Epithelial cell of proximal tubule (primary cell): ENCODE measurements at regions not wholly inside any gene's neighbourhood (a gene's known extent, or its start where the extent isn't known, plus 50 kb on each side); places are given as distances from the start of the nearest gene placed in this dataset.

Experiments used
- DNase-seq: peaks from one replicate; pipeline ENCODE4 v3.0.0-alpha.2; 2011; ENCODE audit warnings: low read depth
- H3K4me3 ChIP-seq: 2 replicates; pipeline ENCODE4 v1.5.1; 2011; ENCODE audit warnings: low read depth, mild to moderate bottlenecking, low read length
- CTCF ChIP-seq: conservative IDR thresholded peaks from 2 replicates; pipeline ENCODE4 v1.5.1; 2012; ENCODE audit warnings: low read depth, mild to moderate bottlenecking, low read length

- no peak overlapping the region for H3K4me3 ChIP-seq
- no peak for TF ChIP-seq CTCF
- DNase-seq, result no peak
Measured at GRCh38 chr10:85262992-85263391, 934.6 kb downstream of the CCSER2 start.

GRCh38 chr10:85265121-85265520 lies 936.7 kb downstream of the CCSER2 start:
- H3K4me3 ChIP-seq, result no peak overlapping the region
- TF ChIP-seq CTCF, result no peak
- DNase-seq, result no peak

- no peak for DNase-seq
- H3K4me3 ChIP-seq, result no peak overlapping the region
- no peak for TF ChIP-seq CTCF
Measured at GRCh38 chr10:85266808-85267207, 938.4 kb downstream of the CCSER2 start.

GRCh38 chr10:85280014-85280413 lies 951.6 kb downstream of the CCSER2 start:
- no peak overlapping the region for H3K4me3 ChIP-seq
- no peak for DNase-seq
- TF ChIP-seq CTCF, result no peak

GRCh38 chr10:85284778-85285770 lies 956.7 kb downstream of the CCSER2 start:
- no peak for TF ChIP-seq CTCF
- no peak for DNase-seq
- no peak overlapping the region for H3K4me3 ChIP-seq

GRCh38 chr10:85293483-85293882 lies 965.1 kb downstream of the CCSER2 start:
- no peak for TF ChIP-seq CTCF
- DNase-seq, result no peak
- no peak overlapping the region for H3K4me3 ChIP-seq
